A673 (cell line): ENCODE measurements at regions not wholly inside any gene's neighbourhood (a gene's known extent, or its start where the extent isn't known, plus 50 kb on each side); places are given as distances from the start of the nearest gene placed in this dataset.

Source experiments
- BruUV-seq: library from RNA; stranded (reverse); fragments of 400-500 nt; replicated peaks from 2 replicates; lab custom pipeline; 2021; lab: Mats Ljungman, UMichigan
- CTCF ChIA-PET: fragments of 300-600 bp; sonication (Branson Sonifier 250); formaldehyde crosslinking; loops from one replicate; lab custom pipeline; 2022; ENCODE audit warnings: antibody characterized with exemption; lab: Charles Lee
- POLR2A ChIA-PET: fragments of 300-600 bp; sonication (Branson Sonifier 250); formaldehyde crosslinking; loops from one replicate; lab custom pipeline; 2022; ENCODE audit warnings: antibody characterized with exemption; ENCODE audit not compliant: low non-redundant PET; lab: Charles Lee
- DNase-seq: peaks from one replicate; pipeline ENCODE4 v3.0.0-alpha.2; 2015; ENCODE audit warnings: low spot score
- H3K27ac ChIP-seq: fragments of 200-600 bp; sonication (generic); 2 replicates; pipeline ENCODE4 v1.5.1; 2016; ENCODE audit warnings: mixed run types, low read depth, mild to moderate bottlenecking, mixed read lengths, antibody characterized with exemption, low read length; ENCODE audit not compliant: poor library complexity, severe bottlenecking
- H3K27me3 ChIP-seq: fragments of 200-600 bp; sonication (generic); replicated peaks from 2 replicates; pipeline ENCODE4 v1.6.1; 2017; ENCODE audit warnings: mixed run types, low read depth, mild to moderate bottlenecking, mixed read lengths, antibody characterized with exemption, low read length; ENCODE audit not compliant: insufficient read depth, poor library complexity
- H3K36me3 ChIP-seq: fragments of 200-600 bp; sonication (generic); 2 replicates; pipeline ENCODE4 v1.6.1; 2016; ENCODE audit warnings: mixed run types, mild to moderate bottlenecking, mixed read lengths, antibody characterized with exemption, low read length; ENCODE audit not compliant: insufficient read depth, poor library complexity, severe bottlenecking
- H3K4me1 ChIP-seq: fragments of 200-600 bp; sonication (generic); 2 replicates; pipeline ENCODE4 v1.6.1; 2017; ENCODE audit warnings: mixed run types, mild to moderate bottlenecking, mixed read lengths, antibody characterized with exemption, low read length; ENCODE audit not compliant: insufficient read depth, poor library complexity, severe bottlenecking
- H3K4me3 ChIP-seq: fragments of 200-600 bp; sonication (generic); 2 replicates; pipeline ENCODE4 v1.5.1; 2016; ENCODE audit warnings: low read depth, mixed run types, mild to moderate bottlenecking, mixed read lengths, low read length; ENCODE audit not compliant: poor library complexity, severe bottlenecking
- H3K9me3 ChIP-seq: fragments of 200-600 bp; sonication (generic); 2 replicates; pipeline ENCODE4 v1.6.1; 2016; ENCODE audit warnings: mixed run types, low read depth, mild to moderate bottlenecking, mixed read lengths, antibody characterized with exemption, low read length; ENCODE audit not compliant: poor library complexity, severe bottlenecking
- CTCF ChIP-seq: fragments of 300-800, 200-600 bp; sonication (generic); conservative IDR thresholded peaks from 2 replicates; pipeline ENCODE4 v1.5.1; 2017; ENCODE audit warnings: low read depth, mild to moderate bottlenecking, antibody characterized with exemption, low read length, moderate library complexity, mixed read lengths
- EZH2 ChIP-seq: fragments of 200-600 bp; sonication (generic); IDR thresholded peaks from 2 replicates; pipeline ENCODE4 v1.6.1; 2017; ENCODE audit warnings: borderline replicate concordance, low read depth, mild to moderate bottlenecking, mixed read lengths, antibody characterized with exemption, low read length; ENCODE audit not compliant: poor library complexity, severe bottlenecking
- intact Hi-C: fragments of 100-400 bp; cut with micrococcal nuclease; formaldehyde crosslinking; loops from one replicate; pipeline ENCODE4 v1.10.0; 2022; ENCODE audit not compliant: unreplicated experiment

- Histone ChIP-seq H3K27ac (no peak overlapping the region), H3K4me1 (no peaks in the 10 kb centered on the region), H3K9me3 (no peaks in the 10 kb centered on the region), H3K27me3 (no peaks in the 10 kb centered on the region), H3K4me3 (no peak overlapping the region), H3K36me3 (no peaks in the 10 kb centered on the region)
- ChIA-PET POLR2A (no interaction called here), CTCF (no interaction called here)
- intact Hi-C loops = loop anchor here (2.0 to 10.0 kb wide), 2 partner anchors 185 to 461 kb away; no protein-coding TSS in a partner anchor
- no peak for DNase-seq
- TF ChIP-seq EZH2 (no peak), CTCF (no peak)
- BruUV-seq = no TSS peak
Measured at GRCh38 chr4:89439533-89439932, 131.9 kb upstream of the GPRIN3 start.

- POLR2A ChIA-PET = no interaction called here
- Histone ChIP-seq H3K4me1 (no peaks in the 10 kb centered on the region), H3K4me3 (no peak overlapping the region), H3K9me3 (no peaks in the 10 kb centered on the region), H3K27me3 (no peaks in the 10 kb centered on the region), H3K36me3 (no peaks in the 10 kb centered on the region), H3K27ac (no peak overlapping the region)
- TF ChIP-seq EZH2 (no peak), CTCF (peak; percentile 48)
- CTCF ChIA-PET = no interaction called here
- intact Hi-C loops = loop anchor here (2.0 to 10.0 kb wide), 2 partner anchors 183 to 463 kb away; no protein-coding TSS in a partner anchor
- BruUV-seq = no TSS peak
- peak; percentile 60 for DNase-seq
Measured at GRCh38 chr4:89438102-89438831, 130.7 kb upstream of the GPRIN3 start.

GRCh38 chr4:89434364-89434988, 126.9 kb upstream of the GPRIN3 start:
- Histone ChIP-seq H3K27ac (no peak overlapping the region), H3K4me1 (no peaks in the 10 kb centered on the region), H3K36me3 (no peaks in the 10 kb centered on the region), H3K4me3 (no peak overlapping the region), H3K27me3 (no peaks in the 10 kb centered on the region), H3K9me3 (no peaks in the 10 kb centered on the region)
- no TSS peak for BruUV-seq
- peak; percentile 25 for DNase-seq
- ChIA-PET CTCF (no interaction called here), POLR2A (no interaction called here)
- TF ChIP-seq EZH2 (no peak), CTCF (peak; percentile 57)
- intact Hi-C loops = loop anchor here (2.0 to 10.0 kb wide), 3 partner anchors 180 to 276 kb away; no protein-coding TSS in a partner anchor
